GM18873 (cell line): ENCODE measurements at regions not wholly inside any gene's neighbourhood (a gene's known extent, or its start where the extent isn't known, plus 50 kb on each side); places are given as distances from the start of the nearest gene placed in this dataset.

Experiments
- ATAC-seq: cut with Tn5 transposase; IDR thresholded peaks from one replicate; pipeline ENCODE4 v1.9.1; 2021; ENCODE audit warnings: mild to moderate bottlenecking, moderate library complexity, moderate number of reproducible peaks; ENCODE audit not compliant: unreplicated experiment, low FRiP score

DNA sequence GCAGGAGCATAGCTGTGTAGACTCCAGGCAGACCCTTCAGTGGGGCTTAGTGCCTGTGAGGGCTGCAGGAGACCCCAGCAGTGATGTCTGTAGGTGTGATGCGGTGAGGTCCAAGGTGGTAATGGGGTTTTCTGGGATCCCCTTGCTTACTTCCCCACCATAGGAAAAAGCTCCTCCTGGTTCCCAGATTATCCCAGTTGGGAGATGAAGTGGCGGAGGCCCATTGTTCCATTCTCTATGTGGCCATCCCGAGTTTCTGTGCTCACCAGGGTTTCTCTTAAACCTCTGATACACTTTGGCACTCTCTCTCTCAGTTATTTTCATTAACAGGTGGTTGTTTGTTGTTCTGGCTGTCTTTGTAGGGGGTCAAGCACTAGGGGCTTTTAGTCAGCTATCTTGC is 146.7 kb upstream of the IGF1R start:
- no peak for ATAC-seq

DNA sequence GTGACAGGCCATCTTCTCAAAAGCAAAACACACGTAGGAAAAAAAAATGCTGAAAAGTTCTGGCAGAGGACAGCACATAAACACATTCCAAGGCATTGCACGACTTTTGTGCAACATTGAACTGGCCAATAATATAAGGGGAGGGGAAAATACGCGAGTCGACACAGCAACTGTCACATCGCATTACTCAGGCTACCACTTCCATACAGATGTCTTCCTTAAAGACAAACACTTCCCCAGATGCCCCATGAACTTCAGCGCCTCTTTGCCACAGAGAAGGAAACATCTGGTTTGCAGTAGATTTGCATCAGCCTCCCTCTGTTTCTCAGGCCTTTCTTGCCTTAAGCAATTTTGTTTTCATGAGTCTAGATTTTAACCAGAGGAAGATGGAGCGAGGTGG is 144.4 kb upstream of the IGF1R start:
- no peak for ATAC-seq

DNA sequence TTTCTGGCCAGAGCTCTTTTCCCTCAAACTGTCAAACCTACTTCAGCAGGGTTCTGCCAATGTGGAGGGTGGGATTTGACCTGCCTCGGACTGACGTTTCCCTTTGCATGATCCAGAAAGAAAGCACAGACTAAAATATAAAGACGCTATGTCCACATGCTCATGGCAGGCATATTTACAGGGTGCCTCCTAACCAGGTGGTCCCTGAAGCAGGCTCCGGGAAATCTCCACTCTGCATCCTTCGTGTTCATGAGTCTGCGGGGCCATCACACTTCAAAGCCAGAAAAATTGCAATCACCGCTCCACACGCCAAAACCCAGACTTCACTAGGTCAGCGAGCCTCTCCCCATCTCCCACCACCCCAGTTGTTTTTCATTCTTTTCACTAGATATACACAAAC is 143.3 kb upstream of the IGF1R start:
- no peak for ATAC-seq

DNA sequence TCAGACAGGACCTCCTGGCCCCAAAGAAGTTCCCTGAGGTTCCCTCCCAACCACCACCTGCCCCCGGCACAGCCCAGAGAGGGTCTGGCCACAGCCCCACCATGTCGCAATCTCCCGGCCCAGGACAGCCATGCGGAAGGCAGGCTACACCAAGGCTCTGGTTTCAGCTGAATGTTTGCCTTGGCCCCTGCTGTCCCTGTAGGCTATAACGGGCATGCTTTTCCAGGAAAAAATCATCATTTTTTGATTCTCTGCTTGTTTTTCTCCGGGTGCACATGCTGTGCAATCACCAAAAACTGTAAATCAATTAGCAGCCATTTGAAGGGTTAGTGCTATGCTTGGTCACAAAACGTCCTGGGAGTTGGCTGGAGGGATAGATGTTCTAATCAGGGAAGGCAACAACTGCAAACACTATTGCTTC is 142.7 kb upstream of the IGF1R start:
- ATAC-seq: no peak

DNA sequence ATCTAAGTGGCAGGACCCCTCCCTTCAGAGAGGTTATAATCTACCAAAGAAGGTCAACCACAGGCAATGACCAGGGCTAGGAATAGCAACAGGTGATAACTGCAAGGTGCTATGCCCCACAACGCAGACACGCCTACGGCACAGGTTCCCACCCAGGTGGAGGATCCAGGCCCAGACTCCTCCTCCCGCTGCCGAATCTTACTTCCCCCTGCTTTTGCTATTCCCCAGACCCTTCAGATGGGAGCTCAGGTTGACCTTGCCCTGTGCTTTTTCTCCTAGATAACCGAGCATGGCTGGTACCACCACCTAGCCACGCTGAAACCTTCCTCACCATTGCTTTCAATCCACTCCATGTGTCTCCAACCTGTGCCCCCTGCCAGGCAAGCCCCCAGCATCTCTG is 142.2 kb upstream of the IGF1R start:
- no peak for ATAC-seq

DNA sequence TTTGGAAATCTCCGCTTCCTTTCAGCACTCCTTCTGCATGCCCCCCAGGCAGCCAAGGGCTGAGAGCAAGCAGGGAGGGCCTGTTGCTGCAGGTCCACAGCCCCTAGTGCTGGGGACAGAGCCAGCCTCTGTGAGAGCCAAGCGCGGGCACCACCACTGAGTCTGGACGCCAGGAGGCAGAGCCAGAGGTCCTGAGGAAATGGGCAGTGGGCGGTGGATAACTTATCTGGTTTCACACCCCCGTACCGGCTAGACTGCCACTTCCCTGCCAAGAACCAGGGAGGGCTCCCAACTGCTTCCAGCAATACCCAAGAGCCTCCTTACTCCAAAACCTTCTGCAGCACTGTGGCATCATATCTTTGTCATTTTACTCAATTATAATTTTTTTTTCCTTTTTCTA is 141.6 kb upstream of the IGF1R start:
- no peak for ATAC-seq

DNA sequence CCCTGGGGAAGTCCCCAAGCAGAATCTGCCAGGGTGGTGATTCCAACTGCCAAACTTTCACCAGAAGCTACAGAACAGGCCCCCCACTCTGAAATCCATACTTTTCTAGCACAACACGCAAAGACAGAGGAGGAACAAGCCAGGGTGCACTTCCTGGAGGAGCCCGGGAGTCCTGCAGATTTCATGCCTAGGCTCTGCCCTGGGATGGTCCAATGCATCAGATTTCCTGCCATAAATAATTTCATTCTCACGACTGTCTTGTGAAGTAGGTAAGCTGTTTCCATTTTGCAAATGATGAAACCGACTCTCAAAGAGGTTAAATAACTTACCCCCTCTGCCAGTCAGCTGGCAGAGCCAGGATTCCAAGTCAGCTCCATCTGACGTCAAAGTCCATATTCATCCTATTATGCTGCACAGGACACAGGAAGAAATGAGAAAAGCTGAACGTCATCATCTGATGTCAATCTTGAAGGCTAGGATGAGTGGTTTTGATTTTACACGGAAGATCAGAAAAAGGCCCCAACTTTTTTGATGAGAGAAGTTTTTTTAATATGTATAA is 134.8 kb upstream of the IGF1R start:
- ATAC-seq: no peak

DNA sequence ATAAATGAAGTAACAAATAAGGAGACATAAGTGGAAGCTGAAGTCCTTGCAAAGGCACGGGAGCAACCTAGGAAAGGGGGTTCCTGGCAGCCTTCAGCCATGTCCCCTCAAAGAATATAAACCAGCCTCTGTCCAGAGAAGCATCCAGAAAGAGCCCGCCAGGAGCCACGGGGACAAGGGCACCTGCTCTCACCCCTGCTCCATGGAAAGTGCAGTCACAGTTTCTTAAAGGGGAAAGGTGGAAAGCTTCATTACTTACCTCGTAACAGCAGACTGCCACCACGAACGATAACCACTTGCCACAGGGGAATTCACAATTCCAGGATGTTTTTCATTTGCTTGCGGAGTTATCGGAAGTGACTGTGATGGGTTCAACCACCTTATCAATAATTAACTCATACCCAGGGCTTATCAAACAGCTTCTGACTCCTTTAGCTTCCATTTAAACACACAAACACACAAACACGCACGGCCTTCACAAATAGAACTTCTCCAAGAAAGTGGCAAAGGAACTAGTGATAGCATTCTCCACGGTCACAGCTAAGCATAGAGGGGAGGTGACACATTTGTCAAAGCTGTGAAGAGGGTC is 134.2 kb upstream of the IGF1R start:
- ATAC-seq: no peak

DNA sequence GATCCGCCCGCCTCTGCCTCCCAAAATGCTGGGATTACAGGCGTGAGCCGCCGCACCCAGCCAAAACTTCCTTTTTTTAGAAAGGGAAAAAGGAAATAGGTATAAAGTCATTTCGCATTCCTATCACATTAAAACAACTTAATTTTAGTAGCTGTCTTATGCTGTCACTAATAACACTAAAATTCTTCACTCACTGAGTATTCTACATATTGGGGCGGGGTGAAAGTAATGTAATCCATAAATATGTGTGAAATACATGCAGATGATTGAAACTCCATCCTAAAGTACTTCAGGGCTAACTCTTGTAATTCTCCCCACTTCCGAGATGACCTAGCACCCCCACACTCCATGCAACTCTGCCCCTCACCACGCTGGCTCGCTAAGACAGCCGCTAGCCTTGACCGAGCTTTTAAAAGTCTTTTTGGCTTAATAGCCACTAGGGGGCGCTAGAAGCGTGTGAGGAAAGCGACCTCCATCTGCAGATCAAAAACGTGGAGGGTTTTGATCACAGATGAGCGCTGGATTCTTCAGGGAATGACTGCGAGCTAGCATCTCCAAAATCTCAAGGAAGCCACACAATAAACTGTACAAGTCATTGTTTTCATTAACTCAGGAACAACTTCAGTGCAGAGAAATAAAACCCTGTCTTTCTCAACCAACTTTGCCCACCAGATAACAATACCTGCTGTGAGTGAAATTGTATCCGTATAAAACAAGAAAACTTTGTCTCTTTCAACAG is 129.3 kb upstream of the IGF1R start:
- no peak for ATAC-seq

DNA sequence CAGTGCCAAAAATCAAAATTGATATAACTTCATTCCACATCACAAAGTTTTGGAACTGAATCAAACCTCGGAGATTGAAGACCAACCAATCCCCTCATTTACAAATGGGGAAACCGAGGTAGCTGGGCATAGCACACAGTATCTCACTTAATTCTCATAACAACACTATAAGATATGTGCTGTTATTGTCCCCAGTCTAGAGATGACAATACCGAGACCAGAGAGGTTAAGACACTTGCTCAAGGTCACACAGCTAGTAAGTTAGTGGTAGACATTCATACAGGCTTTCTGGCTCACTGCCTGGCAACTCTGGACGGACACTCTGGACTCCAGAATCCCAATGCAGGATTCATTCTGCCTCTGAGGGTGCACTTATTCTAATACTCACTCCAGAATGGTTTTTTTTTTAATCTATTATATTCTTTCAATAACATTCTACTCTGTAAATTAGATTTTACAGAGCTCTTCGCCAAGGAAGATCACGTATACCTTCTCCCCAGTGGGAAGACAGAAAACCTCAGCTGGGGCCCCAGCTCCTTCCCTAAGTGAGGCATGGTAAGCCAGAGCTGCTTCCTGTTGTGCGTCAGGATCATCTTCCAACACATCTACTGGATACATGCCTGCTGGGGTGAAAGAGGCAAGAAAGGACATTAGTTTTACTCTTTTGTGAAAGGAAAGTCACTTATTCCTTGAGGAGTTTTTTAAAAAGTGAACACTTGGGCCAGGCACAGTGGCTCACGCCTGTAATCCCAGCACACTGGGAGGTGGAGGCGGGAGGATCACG is 128.4 kb upstream of the IGF1R start:
- ATAC-seq: no peak

DNA sequence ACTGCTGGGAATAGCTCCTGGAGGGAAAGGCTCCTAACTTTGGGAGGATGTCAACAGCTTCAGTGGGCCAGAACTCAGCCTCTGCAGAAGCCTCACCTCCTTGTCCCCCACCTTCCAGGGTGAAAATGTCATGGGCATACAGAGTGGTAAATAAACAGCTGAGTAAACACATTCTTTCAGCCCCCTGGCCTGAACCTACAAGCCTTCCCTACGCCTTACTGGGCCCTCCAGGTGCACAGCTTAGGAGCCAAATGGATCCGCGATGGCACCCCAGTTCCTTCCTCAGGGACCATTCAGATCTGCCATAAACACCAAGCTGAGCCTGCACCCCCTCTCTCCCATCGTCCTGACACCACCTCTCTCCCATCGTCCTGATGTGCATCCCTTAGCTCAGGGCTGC is 126.2 kb upstream of the IGF1R start:
- ATAC-seq: no peak

DNA sequence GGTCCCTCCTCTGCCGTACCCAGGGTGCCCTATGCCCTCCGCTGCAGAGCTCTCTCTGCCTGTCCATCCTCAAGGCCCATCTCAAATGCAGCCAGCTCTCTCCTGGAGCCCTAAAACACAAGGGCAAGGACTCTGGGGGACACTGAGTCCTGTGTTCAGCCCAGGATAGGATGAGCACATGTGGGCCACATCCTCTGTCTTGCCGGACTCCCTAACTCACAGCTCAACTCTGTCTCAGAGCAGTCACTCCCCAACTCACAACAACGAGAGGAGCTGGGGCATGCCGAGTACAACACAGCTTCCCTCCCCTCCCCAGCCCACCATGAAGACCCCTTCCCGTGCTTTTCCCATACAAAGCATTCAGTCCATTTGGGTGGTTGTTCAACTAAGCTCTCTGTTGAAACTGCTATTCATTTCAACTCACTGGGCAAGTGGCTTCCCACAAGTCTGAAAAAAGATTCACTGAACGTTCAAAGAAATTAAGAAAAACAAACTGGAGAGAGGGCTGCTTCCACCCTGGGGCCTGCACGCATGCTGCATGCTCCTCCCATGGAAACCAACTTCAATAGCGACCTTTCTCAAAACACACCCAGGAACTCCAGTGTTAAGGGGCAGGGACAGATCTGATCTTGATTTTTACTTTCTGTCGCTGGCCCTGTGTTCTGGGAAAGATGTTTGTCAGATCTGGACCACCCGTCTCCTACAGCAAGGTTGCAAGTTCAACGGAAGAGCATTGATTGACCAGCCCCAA is 124.3 kb upstream of the IGF1R start:
- ATAC-seq: no peak

DNA sequence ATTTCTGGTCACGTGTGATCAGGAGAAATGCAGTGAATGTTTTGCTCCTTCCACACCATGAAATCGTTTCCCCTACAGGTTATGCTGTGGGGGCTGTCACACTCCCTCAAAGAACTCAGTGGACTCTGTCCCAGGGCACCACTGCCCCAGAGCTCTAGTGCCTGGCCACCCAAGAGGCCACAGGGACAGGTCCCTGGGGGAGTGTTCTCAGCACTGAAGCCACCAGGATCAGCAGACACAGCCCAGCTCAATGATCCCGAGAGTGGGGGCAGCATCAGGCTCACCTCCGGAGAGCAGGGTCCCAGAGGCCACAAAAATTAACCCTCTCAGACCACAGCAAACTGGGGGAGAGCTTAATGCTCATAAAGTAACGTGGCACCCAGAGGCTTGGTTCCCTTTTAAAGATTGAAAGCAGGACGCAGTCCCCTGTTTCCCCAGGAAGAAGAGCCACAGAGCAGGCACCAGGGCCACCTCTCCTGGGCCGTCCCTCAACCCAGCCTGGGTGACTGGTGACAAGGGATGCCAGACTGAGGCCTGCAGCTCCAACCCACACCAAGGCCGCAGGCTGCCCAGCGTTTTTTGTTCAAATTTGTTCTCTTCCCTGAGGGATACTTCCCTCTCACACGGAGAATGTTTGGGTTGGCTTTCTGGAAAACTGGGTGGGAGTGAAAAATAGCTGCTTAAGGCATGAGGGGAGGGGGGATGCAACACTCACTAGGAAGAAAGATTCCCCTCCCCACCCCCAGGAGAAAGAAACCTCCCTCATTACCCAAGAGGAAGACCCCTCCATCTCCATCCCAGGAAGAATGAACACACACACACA is 123.3 kb upstream of the IGF1R start:
- ATAC-seq: no peak

DNA sequence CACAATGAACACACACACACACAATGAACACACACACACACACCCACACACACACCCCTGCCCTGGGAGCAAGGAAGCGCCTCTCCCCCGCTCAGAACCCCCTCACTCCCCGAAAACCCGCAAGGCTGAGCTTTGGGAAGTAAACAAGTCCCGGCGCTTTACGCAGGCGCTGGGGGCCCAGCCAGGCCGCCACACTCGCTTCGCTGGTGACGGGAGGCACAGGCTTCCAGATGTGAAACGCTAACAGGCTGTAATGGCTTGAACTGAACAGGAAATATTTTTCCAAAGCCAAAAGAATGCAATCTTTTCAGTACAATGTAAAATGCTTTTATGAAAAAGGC is 122.7 kb upstream of the IGF1R start:
- ATAC-seq: no peak

DNA sequence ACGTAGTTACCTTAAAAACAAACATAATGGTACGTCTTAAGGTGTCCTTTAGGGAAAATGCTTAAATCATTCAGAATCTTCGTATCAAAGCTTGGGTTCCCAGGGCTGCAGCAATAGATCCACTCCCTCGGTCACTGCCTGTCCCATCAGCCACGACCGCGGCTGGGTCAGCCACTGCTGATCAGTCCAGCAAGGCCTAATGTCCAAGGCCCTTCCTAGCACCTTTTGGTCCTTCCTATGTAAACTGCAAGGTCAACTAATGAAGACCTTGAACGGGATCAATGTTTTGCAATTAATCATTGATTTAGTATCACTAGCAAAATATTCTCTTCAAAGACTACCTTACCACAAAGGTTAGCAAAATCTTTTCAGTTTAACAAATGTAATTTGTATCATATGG is 122.2 kb upstream of the IGF1R start:
- ATAC-seq: no peak

DNA sequence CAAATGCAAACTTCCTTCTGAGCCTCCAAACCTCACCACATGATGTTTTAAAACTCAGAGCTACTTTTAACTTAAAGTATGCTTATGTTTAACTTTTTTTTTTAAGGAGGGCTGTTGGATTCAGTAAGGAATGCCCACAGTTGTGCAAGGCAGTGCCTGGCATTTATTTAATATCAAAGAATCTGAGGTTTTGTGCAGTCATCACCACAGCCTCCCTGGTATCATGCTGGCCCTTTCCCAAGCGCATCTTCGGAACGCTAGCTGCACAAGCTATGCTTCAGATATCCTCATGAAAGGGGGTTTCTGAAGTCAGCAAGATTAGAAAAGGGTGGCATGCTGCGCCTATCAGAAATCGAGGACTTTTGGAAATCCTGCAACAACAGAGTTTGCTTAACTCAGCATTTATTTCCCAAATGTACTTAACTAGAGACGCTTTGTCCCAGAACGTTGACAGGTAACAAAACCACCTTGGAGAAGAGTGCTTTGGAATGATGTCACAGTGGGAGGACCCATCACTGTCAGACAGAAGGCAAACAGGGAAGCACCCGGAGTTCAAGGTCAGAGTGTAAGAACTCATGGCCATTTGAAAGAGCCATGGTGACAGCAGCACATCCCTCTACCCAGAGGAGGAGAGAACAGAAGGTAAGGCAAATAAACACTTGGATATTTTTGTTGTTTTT is 120.2 kb upstream of the IGF1R start:
- ATAC-seq: no peak

DNA sequence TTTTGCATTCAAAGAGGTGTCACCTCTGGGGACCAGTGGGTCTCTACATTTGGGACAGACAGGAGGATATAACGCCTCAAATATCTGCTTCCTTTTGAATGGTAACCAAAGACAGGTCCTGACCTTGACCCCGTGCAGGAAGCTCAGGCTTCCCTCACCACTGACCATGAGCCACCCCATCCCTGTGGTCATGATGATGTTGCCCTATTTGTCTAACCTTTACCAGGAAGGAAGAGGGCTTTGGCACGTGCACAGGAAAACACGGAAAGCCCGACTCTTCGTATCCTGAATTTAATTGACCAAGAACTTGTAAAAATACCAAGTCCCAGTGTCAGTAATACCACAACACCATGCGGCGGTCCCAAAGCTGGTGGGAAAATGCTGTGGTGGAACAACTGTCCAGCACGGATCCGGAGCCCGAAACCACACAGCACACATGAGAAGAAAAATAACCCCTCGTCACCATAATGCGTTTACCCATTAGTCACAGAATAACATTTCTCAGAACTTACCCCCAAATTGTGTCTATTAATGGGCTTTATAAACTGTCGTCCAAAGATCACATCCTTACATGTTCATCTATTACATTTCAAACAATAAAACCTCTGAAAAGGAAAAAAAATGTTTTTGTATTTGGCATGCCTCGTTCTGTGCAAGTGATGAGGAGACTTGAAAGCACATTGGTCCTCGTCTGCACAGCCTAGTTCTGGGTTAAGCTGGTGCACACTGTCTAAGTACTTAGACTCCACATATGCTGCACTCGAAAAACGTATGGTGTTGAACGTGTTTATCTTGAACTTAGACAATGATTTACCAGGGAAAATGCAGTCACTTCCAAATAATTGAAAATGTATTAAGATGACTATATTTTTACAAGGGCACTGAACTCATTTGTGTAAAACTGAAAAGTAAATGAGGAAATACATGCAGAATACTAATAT is 118.9 kb upstream of the IGF1R start:
- ATAC-seq: no peak

DNA sequence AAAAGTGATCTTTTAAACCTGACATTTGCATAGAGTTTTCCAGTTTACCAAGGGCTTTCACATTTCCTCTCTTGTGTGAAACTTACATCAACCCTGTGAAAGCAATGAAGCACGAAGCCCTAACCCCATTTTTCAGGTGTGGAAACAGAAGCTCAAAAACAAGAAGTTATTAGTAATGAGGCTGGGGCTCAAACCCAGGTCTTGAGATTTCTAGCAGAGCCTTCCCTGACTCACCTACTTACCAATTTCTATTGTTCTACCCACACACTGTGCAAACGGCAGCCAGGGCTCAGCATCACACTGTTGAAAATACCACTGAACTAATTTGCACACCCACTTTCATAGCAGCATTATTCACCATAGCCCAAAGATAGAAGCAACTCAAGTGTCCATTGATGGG is 117.8 kb upstream of the IGF1R start:
- no peak for ATAC-seq
